ENCODE measurements at regions not wholly inside any gene's neighbourhood (a gene's known extent, or its start where the extent isn't known, plus 50 kb on each side); places are given as distances from the start of the nearest gene placed in this dataset.

- Histone ChIP-seq H2AFZ (ENCODE audit: low read depth, low read length) (no peak overlapping the region), H4K20me1 (ENCODE audit: insufficient read depth) (no peaks in the 10 kb centered on the region), H3K9me3 (ENCODE audit: low read length) (no peaks in the 10 kb centered on the region), H3K27me3 (ENCODE audit: insufficient read depth, low read depth, low read length) (no peaks in the 10 kb centered on the region), H3F3A (ENCODE audit: insufficient read depth, low read length, poor library complexity, severe bottlenecking) (no peaks in the 10 kb centered on the region), H3K36me3 (ENCODE audit: insufficient read depth, low read length) (no peaks in the 10 kb centered on the region), H3K9ac (ENCODE audit: low read length) (no peak overlapping the region), H3K4me3 (ENCODE audit: low read length) (no peak overlapping the region), H3K4me2 (ENCODE audit: low read length) (no peak overlapping the region), H3K27ac (ENCODE audit: low read length) (no peak overlapping the region), H3K9me2 (ENCODE audit: insufficient read depth, low read length) (no peaks in the 10 kb centered on the region), H3K79me2 (replicated peaks; ENCODE audit: insufficient read depth, low read length) (no peaks in the 10 kb centered on the region)
- TF ChIP-seq RAD21 (conservative IDR thresholded peaks at IDR 0.05) = peak; percentile 83
- TF ChIP-seq CTCF (IDR thresholded peaks at IDR 0.05; ENCODE audit: poor library complexity, severe bottlenecking) = peak; percentile 69
- TF ChIP-seq EP300 (conservative IDR thresholded peaks at IDR 0.05; ENCODE audit: poor library complexity, severe bottlenecking) = no peak
- no peak for TF ChIP-seq MXI1 (conservative IDR thresholded peaks at IDR 0.05; ENCODE audit: poor library complexity, severe bottlenecking)
- TF ChIP-seq EZH2 (IDR thresholded peaks at IDR 0.05; ENCODE audit: borderline replicate concordance, insufficient read depth, low read length, poor library complexity, severe bottlenecking) = no peak
- TF ChIP-seq SMC3 (conservative IDR thresholded peaks at IDR 0.05; ENCODE audit: poor library complexity) = peak; percentile 87
These were observed 101.8 kb upstream of the MAP2 start for GRCh38 chr2:209322041-209322440.

DNA sequence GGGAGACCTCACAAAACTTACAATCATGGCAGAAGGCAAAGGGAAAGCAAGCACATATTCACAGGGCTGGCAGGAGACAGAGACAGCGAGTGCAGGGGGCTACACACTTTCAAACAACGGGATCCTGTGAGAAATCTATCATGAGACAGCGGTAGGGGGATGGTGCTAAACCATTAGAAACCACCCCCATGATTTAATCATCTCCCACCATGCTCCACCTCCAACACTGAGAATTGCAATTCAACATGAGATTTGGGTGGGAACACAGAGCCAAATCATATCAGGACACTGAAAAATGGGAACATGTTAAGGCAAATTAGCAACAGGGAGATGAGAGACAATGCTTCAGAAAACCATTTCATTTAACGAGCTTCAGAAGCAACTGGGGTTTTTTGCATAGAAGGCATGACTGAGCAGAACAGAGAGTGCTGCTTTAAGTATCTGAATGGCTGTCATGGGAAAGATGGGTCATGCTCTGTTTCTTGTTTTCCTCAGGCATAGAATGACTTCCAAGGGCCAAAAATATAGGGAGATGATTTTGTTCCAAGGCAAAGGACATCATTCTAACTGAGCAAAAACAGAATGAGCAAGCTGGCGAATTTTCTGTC, 100.8 kb upstream of the MAP2 start:
- no peaks in the 10 kb centered on the region for H3K9me2 ChIP-seq (ENCODE audit: insufficient read depth, low read length)
- no peaks in the 10 kb centered on the region for H3K9me3 ChIP-seq (ENCODE audit: low read length)
- no peak overlapping the region for H2AFZ ChIP-seq (ENCODE audit: low read depth, low read length)
- no peaks in the 10 kb centered on the region for H3K36me3 ChIP-seq (ENCODE audit: insufficient read depth, low read length)
- H3K4me2 ChIP-seq (ENCODE audit: low read length) = no peak overlapping the region
- H3K27ac ChIP-seq (ENCODE audit: low read length) = no peak overlapping the region
- H4K20me1 ChIP-seq (ENCODE audit: insufficient read depth) = no peaks in the 10 kb centered on the region
- TF ChIP-seq TAF1 (IDR thresholded peaks at IDR 0.05; ENCODE audit: low read depth) = no peak
- TF ChIP-seq EP300 (conservative IDR thresholded peaks at IDR 0.05; ENCODE audit: poor library complexity, severe bottlenecking) = no peak
- no peak for TF ChIP-seq MXI1 (conservative IDR thresholded peaks at IDR 0.05; ENCODE audit: poor library complexity, severe bottlenecking)
- no peak for TF ChIP-seq POLR2AphosphoS5 (IDR thresholded peaks at IDR 0.05)
- TF ChIP-seq, protein P1, sequence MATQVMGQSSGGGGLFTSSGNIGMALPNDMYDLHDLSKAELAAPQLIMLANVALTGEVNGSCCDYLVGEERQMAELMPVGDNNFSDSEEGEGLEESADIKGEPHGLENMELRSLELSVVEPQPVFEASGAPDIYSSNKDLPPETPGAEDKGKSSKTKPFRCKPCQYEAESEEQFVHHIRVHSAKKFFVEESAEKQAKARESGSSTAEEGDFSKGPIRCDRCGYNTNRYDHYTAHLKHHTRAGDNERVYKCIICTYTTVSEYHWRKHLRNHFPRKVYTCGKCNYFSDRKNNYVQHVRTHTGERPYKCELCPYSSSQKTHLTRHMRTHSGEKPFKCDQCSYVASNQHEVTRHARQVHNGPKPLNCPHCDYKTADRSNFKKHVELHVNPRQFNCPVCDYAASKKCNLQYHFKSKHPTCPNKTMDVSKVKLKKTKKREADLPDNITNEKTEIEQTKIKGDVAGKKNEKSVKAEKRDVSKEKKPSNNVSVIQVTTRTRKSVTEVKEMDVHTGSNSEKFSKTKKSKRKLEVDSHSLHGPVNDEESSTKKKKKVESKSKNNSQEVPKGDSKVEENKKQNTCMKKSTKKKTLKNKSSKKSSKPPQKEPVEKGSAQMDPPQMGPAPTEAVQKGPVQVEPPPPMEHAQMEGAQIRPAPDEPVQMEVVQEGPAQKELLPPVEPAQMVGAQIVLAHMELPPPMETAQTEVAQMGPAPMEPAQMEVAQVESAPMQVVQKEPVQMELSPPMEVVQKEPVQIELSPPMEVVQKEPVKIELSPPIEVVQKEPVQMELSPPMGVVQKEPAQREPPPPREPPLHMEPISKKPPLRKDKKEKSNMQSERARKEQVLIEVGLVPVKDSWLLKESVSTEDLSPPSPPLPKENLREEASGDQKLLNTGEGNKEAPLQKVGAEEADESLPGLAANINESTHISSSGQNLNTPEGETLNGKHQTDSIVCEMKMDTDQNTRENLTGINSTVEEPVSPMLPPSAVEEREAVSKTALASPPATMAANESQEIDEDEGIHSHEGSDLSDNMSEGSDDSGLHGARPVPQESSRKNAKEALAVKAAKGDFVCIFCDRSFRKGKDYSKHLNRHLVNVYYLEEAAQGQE (IDR thresholded peaks at IDR 0.05; ENCODE audit: borderline replicate concordance) = no peak
- TF ChIP-seq SMC3 (conservative IDR thresholded peaks at IDR 0.05; ENCODE audit: poor library complexity) = no peak
- TF ChIP-seq EZH2 (IDR thresholded peaks at IDR 0.05; ENCODE audit: borderline replicate concordance, insufficient read depth, low read length, poor library complexity, severe bottlenecking) = no peak
- no peak for TF ChIP-seq CTCF (IDR thresholded peaks at IDR 0.05; ENCODE audit: poor library complexity, severe bottlenecking)
- no peak for TF ChIP-seq RAD21 (conservative IDR thresholded peaks at IDR 0.05)
- H3K79me2 ChIP-seq (replicated peaks; ENCODE audit: insufficient read depth, low read length) = no peaks in the 10 kb centered on the region
- H3K9ac ChIP-seq (ENCODE audit: low read length) = no peak overlapping the region
- no peak overlapping the region for H3K4me3 ChIP-seq (ENCODE audit: low read length)
- no peaks in the 10 kb centered on the region for H3K27me3 ChIP-seq (ENCODE audit: insufficient read depth, low read depth, low read length)
- no peaks in the 10 kb centered on the region for H3F3A ChIP-seq (ENCODE audit: insufficient read depth, low read length, poor library complexity, severe bottlenecking)
